MCF 10A (cell line): ENCODE measurements at regions not wholly inside any gene's neighbourhood (a gene's known extent, or its start where the extent isn't known, plus 50 kb on each side); places are given as distances from the start of the nearest gene placed in this dataset.
"Not testable (repeated sequence)": the region's sequence is repeated elsewhere in the genome, so short reads cannot be mapped to it uniquely, and the experiment has no call there.

ENCODE experiments used
- BruUV-seq: library from RNA; stranded (reverse); fragments of 400-500 nt; replicated peaks from 2 replicates; lab custom pipeline; 2021; lab: Mats Ljungman, UMichigan
- CTCF ChIA-PET: fragments of 300-600 bp; sonication (Branson Sonifier 250); formaldehyde crosslinking; extraction: SDS; loops from one replicate; lab custom pipeline; 2021; ENCODE audit warnings: antibody characterized with exemption, inconsistent platforms; lab: Yijun Ruan, JAX
- POLR2A ChIA-PET: fragments of 300-600, 350-650 bp; sonication (Branson Sonifier 250); formaldehyde crosslinking; extraction: SDS; loops from one replicate; lab custom pipeline; 2020; ENCODE audit warnings: antibody characterized with exemption, inconsistent platforms; lab: Yijun Ruan, JAX
- DNase-seq: peaks from one replicate; pipeline ENCODE4 v3.0.0-alpha.2; 2018; ENCODE audit not compliant: unreplicated experiment
- H3K27ac Mint-ChIP-seq: one replicate; pipeline ENCODE4 v1.8.0; 2022; ENCODE audit warnings: mild to moderate bottlenecking, low read depth, mixed read lengths; ENCODE audit not compliant: unreplicated experiment
- H3K27me3 Mint-ChIP-seq: one replicate; pipeline ENCODE4 v1.8.0; 2022; ENCODE audit warnings: mixed read lengths; ENCODE audit not compliant: insufficient read depth, unreplicated experiment
- H3K36me3 Mint-ChIP-seq: one replicate; pipeline ENCODE4 v1.8.0; 2022; ENCODE audit warnings: mild to moderate bottlenecking, moderate library complexity, mixed read lengths; ENCODE audit not compliant: insufficient read depth, unreplicated experiment
- H3K4me1 Mint-ChIP-seq: one replicate; pipeline ENCODE4 v1.8.0; 2022; ENCODE audit warnings: mixed read lengths; ENCODE audit not compliant: insufficient read depth, unreplicated experiment
- H3K4me3 Mint-ChIP-seq: one replicate; pipeline ENCODE4 v1.8.0; 2022; ENCODE audit warnings: mild to moderate bottlenecking, moderate library complexity, mixed read lengths; ENCODE audit not compliant: unreplicated experiment
- H3K9me3 Mint-ChIP-seq: one replicate; pipeline ENCODE4 v1.8.0; 2022; ENCODE audit warnings: mixed read lengths; ENCODE audit not compliant: unreplicated experiment
- CTCF ChIP-seq: fragments of 200-600 bp; IDR thresholded peaks from one replicate; pipeline ENCODE4 v1.8.0; 2022; ENCODE audit warnings: antibody characterized with exemption, mild to moderate bottlenecking; ENCODE audit not compliant: unreplicated experiment
- intact Hi-C: fragments of 100-400 bp; cut with micrococcal nuclease; formaldehyde crosslinking; loops from 2 replicates; pipeline ENCODE4 v1.14.1; 2022

- ChIA-PET CTCF (interaction anchor here (0.7 to 1.8 kb wide), 3 partner anchors 10 to 204 kb away, joined by 3 to 10 read pairs (median 6); no protein-coding TSS in a partner anchor), POLR2A (interaction anchor here (0.8 to 1.0 kb wide), 3 partner anchors 35 to 57 kb away, joined by 3 to 4 read pairs (median 3); no protein-coding TSS in a partner anchor)
- BruUV-seq: no TSS peak
- Mint-ChIP-seq H3K4me1 (peaks cover 19% of the 10 kb centered on the region), H3K36me3 (no peaks in the 10 kb centered on the region), H3K9me3 (no peaks in the 10 kb centered on the region), H3K4me3 (no peak overlapping the region), H3K27me3 (no peaks in the 10 kb centered on the region), H3K27ac (no peak overlapping the region)
- intact Hi-C loops: no loop called here
- DNase-seq: no peak
- TF ChIP-seq CTCF: no peak
Measured at GRCh38 chr5:36496471-36496870, 109.9 kb upstream of the SLC1A3 start.

GRCh38 chr5:36502608-36503007 is 103.8 kb upstream of the SLC1A3 start:
- H3K27ac Mint-ChIP-seq: peak overlapping the region; percentile 24
- no TSS peak for BruUV-seq
- intact Hi-C loops: no loop called here

GRCh38 chr5:36505021-36505420 is 101.4 kb upstream of the SLC1A3 start:
- no peak for TF ChIP-seq CTCF
- BruUV-seq: no TSS peak

More at GRCh38 chr5:36502608-36503007, 103.8 kb upstream of the SLC1A3 start:
- H3K36me3 Mint-ChIP-seq: no peaks in the 10 kb centered on the region
- H3K4me3 Mint-ChIP-seq: no peak overlapping the region
- no peaks in the 10 kb centered on the region for H3K27me3 Mint-ChIP-seq
- CTCF ChIA-PET: interaction anchor here (0.5 to 11.7 kb wide), 5 partner anchors 21 to 190 kb away, joined by 3 to 277 read pairs (median 5); no protein-coding TSS in a partner anchor
- no peaks in the 10 kb centered on the region for H3K9me3 Mint-ChIP-seq
- H3K4me1 Mint-ChIP-seq: peaks cover 16% of the 10 kb centered on the region
- POLR2A ChIA-PET: interaction anchor here (0.6 to 2.3 kb wide), 6 partner anchors 9 to 375 kb away, joined by 3 to 14 read pairs (median 3); no protein-coding TSS in a partner anchor
- DNase-seq: peak; percentile 76
- TF ChIP-seq CTCF: no peak

GRCh38 chr5:36507332-36507952 is 99.0 kb upstream of the SLC1A3 start:
- Mint-ChIP-seq H3K36me3 (no peaks in the 10 kb centered on the region), H3K27me3 (no peaks in the 10 kb centered on the region), H3K4me3 (no peak overlapping the region), H3K4me1 (peaks cover 13% of the 10 kb centered on the region), H3K9me3 (no peaks in the 10 kb centered on the region), H3K27ac (no peak overlapping the region)
- ChIA-PET CTCF (interaction anchor here (0.6 to 11.7 kb wide), 33 partner anchors 8 to 256 kb away, joined by 3 to 277 read pairs (median 4); no protein-coding TSS in a partner anchor), POLR2A (interaction anchor here (0.7 to 4.7 kb wide), 4 partner anchors 90 to 217 kb away, joined by 3 to 28 read pairs (median 4); no protein-coding TSS in a partner anchor)
- TF ChIP-seq CTCF: peak; percentile 88
- DNase-seq: peak; percentile 87
- BruUV-seq: no TSS peak
- intact Hi-C loops: loop anchor here (1.0 kb wide), 2 partner anchors 93 to 186 kb away; no protein-coding TSS in a partner anchor

More at GRCh38 chr5:36505021-36505420, 101.4 kb upstream of the SLC1A3 start:
- Mint-ChIP-seq H3K27me3 (no peaks in the 10 kb centered on the region), H3K4me3 (no peak overlapping the region), H3K36me3 (no peaks in the 10 kb centered on the region), H3K27ac (no peak overlapping the region), H3K4me1 (peaks cover 16% of the 10 kb centered on the region), H3K9me3 (no peaks in the 10 kb centered on the region)
- DNase-seq: no peak
- ChIA-PET POLR2A (interaction anchor here (0.7 to 4.7 kb wide), 8 partner anchors 42 to 327 kb away, joined by 3 to 28 read pairs (median 4); no protein-coding TSS in a partner anchor), CTCF (interaction anchor here (0.6 to 11.7 kb wide), 12 partner anchors 11 to 240 kb away, joined by 3 to 277 read pairs (median 4); no protein-coding TSS in a partner anchor)
- intact Hi-C loops: no loop called here

GRCh38 chr5:36508331-36508730 is 98.1 kb upstream of the SLC1A3 start:
- H3K4me3 Mint-ChIP-seq, H3K4me1 Mint-ChIP-seq, H3K27ac Mint-ChIP-seq, H3K27me3 Mint-ChIP-seq, intact Hi-C loops, H3K36me3 Mint-ChIP-seq, H3K9me3 Mint-ChIP-seq, BruUV-seq, DNase-seq: not testable (repeated sequence)
- POLR2A ChIA-PET: interaction anchor here (0.6 to 1.0 kb wide), 4 partner anchors 82 to 182 kb away, joined by 3 to 6 read pairs (median 5); no protein-coding TSS in a partner anchor
- CTCF ChIA-PET: interaction anchor here (0.9 to 11.7 kb wide), 10 partner anchors 11 to 195 kb away, joined by 3 to 277 read pairs (median 7); no protein-coding TSS in a partner anchor

GRCh38 chr5:36513647-36514046 is 92.8 kb upstream of the SLC1A3 start:
- BruUV-seq, H3K27ac Mint-ChIP-seq: not testable (repeated sequence)

More at GRCh38 chr5:36513647-36514046, 92.8 kb upstream of the SLC1A3 start:
- CTCF ChIA-PET, intact Hi-C loops, H3K36me3 Mint-ChIP-seq, H3K27me3 Mint-ChIP-seq, H3K9me3 Mint-ChIP-seq, H3K4me3 Mint-ChIP-seq, DNase-seq, H3K4me1 Mint-ChIP-seq: not testable (repeated sequence)
- POLR2A ChIA-PET: interaction anchor here (1.0 kb wide), 1 partner anchor 384 kb away, joined by 3 read pairs; no protein-coding TSS in a partner anchor
